Upper lobe of left lung (tissue), 4 donors: ENCODE measurements at regions not wholly inside any gene's neighbourhood (a gene's known extent, or its start where the extent isn't known, plus 50 kb on each side); places are given as distances from the start of the nearest gene placed in this dataset.

Experiments
- CTCF ChIP-seq, 6 experiments: fragments of 450-650 bp in 4 of 6; fragments of 200-600 bp in 2 of 6; sonication (generic) in 2 of 6; IDR thresholded peaks; one replicate each; pipeline ENCODE4 v1.5.1; 2016 to 2019; ENCODE audit warnings: antibody characterized with exemption in 6 of 6
- POLR2A ChIP-seq, 4 donors: fragments of 450-650 bp; IDR thresholded peaks; one replicate each; pipeline ENCODE4 v1.5.1; 2016 to 2017; ENCODE audit warnings: antibody characterized with exemption in 4 of 4, mild to moderate bottlenecking in 2 of 4
- POLR2AphosphoS5 ChIP-seq, 2 donors: sonication (generic); formaldehyde crosslinking; IDR thresholded peaks; one replicate each; pipeline ENCODE4 v1.5.1; 2017; ENCODE audit warnings: antibody characterized with exemption in 2 of 2

GRCh38 chrX:137198040-137198439, 164.2 kb upstream of the GPR101 start:
- TF ChIP-seq CTCF (IDR thresholded peaks at IDR 0.05) (no peak), POLR2AphosphoS5 (IDR thresholded peaks at IDR 0.05) (no peak), POLR2A (IDR thresholded peaks at IDR 0.05) (no peak)
